NCI-H1092 (cell line): ENCODE measurements at regions not wholly inside any gene's neighbourhood (a gene's known extent, or its start where the extent isn't known, plus 50 kb on each side); places are given as distances from the start of the nearest gene placed in this dataset.
"Not testable (repeated sequence)": the region's sequence is repeated elsewhere in the genome, so short reads cannot be mapped to it uniquely, and the experiment has no call there.

ENCODE experiments used
- DNase-seq: peaks from one replicate; lab custom pipeline; 2025; lab: John Stamatoyannopoulos, UW

- no peak for DNase-seq
Observed at GRCh38 chr14:44385906-44386305, 121.2 kb downstream of the FSCB start.

GRCh38 chr14:44385296-44385695, 121.8 kb downstream of the FSCB start:
- not testable (repeated sequence) for DNase-seq

- DNase-seq = not testable (repeated sequence)
Observed at GRCh38 chr14:44384601-44385293, 122.3 kb downstream of the FSCB start.

- no peak for DNase-seq
Observed at GRCh38 chr14:44384093-44384492, 123.0 kb downstream of the FSCB start.

- DNase-seq = no peak
Observed at GRCh38 chr14:44383636-44384035, 123.4 kb downstream of the FSCB start.

- DNase-seq = no peak
Observed at GRCh38 chr14:44379292-44379977, 127.6 kb downstream of the FSCB start.

DNA sequence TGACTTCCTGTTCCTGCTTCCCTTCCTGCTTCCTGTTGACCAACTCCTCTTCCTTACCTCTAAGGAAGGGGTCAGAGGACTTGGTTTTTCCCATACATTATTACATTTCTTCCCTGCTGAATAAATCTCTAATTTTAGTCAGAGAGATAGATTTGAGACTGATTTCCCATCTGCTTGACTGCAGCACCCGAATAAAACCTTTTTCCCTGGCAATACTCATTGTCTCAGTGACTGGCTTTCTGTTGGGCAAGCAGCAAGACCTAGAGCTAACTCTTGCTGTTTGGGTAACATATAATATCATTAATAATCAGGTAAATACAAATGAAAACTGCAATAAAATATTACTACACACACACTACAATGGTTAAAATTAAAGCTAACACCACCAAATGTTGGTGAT, 132.2 kb downstream of the FSCB start:
- no peak for DNase-seq

GRCh38 chr14:44372807-44373489, 134.1 kb downstream of the FSCB start:
- DNase-seq = no peak

- no peak for DNase-seq
Observed at GRCh38 chr14:44372231-44372630, 134.9 kb downstream of the FSCB start.

GRCh38 chr14:44370727-44371126, 136.4 kb downstream of the FSCB start:
- DNase-seq = no peak

- peak; percentile 3 for DNase-seq
Observed at GRCh38 chr14:44369401-44370123, 137.5 kb downstream of the FSCB start.

DNA sequence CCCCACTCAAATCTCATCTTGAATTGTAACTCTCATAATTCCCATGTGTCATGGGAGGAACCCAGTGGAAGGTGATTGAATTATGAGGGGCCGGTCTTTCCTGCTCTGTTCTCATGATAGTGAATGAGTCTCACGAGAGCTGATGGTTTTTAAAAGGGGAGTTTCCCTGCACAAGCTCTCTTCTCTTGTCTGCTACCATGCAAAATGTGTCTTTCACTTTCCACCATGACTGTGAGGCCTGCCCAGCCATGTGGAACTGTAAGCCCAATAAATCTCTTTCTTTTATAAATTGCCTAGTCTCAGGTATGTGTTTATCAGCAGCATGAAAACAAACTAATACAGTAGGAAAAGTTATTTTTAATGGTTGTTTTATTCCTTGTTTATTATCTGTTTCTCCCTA, 146.0 kb downstream of the FSCB start:
- DNase-seq = no peak

DNA sequence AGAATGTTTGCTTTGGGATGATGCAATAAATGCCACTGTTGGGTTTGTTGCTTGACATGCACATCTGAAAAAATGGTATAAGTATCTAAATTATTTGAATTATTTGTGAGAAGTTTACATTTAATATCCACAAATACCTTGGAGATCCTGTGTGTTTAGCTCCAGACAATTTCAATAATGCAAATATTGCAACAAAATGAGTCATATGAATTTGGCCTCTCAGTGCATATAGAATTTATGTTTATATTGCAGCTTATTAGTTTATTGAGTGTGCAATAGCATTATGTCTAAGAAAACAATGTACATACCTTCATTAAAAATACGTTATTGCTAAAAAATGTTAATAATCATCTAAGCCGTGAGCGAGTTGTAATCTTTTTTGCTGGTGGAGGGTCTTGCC, 153.3 kb downstream of the FSCB start:
- DNase-seq = no peak

GRCh38 chr14:44352201-44352600, 154.9 kb downstream of the FSCB start:
- DNase-seq = no peak

DNA sequence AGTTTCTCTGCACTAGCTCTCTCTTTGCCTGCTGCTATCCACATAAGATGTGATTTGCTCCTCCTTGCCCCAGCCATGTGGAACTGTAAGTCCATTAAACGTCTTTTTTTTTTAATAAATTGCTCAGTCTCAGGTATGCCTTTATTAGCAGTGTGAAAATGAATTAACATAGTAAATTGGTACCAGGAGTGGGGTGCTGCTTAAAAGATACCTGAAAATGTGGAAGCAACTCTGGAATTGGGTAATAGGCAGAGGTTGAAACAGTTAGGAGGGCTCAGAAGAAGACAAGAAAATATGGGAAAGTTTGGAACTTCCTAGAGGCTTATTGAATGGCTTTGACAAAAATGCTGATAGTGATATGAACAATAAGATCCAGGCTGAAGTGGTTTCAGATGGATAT, 159.8 kb downstream of the FSCB start:
- DNase-seq = no peak

DNA sequence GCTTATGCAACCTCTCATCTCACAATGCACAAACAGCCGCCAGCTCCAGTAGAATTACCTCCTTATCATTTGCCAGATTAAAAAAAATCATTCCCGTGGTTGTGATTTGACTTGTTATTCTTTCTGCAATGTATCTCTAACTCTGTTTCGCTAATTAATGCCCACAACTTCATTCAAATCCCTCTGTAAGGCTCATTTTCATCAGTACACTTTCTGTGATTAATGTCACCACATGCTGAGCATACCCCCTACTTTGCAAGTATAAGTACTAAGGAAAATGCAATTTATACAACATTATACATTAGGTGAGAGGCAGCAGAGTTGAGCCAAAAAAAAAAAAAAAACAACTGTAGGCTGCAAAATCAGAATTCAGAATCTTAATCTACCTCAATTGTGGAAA, 166.0 kb downstream of the FSCB start:
- no peak for DNase-seq

DNA sequence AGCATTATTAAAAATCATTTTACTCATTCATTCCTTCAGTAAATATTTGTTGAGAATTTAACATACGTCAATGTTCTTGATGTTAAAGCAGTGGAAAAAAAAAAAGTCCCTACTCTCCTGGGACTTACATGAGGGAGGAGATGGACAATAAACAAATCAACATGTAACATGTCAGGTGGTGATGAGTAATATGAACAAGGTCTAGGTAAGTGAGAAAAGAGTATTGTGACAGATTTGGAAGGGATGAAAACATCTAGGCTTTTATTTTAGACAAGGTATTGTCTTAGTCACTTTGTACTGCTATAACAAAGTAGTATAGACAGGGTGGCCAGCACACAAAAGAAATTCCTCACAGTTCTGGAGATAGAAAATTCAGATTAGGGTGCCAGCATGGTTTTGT, 167.2 kb downstream of the FSCB start:
- no peak for DNase-seq

- DNase-seq = no peak
Observed at GRCh38 chr14:44339231-44339630, 167.9 kb downstream of the FSCB start.

DNA sequence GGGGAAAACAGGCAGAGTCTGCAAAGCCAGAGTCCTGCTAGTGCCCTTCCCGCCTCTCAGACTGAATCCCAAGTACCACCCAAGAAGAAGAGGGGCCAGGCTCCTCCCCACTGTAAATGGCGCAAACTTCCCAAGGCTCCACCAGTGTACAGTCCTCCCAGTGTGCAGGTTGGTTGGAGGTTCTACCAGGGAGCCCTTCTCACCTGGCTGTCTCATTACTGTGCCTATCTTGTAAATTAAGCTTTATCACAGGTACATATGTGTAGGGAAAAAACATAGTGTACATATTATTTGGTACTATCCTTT, 189.7 kb downstream of the FSCB start:
- no peak for DNase-seq

DNA sequence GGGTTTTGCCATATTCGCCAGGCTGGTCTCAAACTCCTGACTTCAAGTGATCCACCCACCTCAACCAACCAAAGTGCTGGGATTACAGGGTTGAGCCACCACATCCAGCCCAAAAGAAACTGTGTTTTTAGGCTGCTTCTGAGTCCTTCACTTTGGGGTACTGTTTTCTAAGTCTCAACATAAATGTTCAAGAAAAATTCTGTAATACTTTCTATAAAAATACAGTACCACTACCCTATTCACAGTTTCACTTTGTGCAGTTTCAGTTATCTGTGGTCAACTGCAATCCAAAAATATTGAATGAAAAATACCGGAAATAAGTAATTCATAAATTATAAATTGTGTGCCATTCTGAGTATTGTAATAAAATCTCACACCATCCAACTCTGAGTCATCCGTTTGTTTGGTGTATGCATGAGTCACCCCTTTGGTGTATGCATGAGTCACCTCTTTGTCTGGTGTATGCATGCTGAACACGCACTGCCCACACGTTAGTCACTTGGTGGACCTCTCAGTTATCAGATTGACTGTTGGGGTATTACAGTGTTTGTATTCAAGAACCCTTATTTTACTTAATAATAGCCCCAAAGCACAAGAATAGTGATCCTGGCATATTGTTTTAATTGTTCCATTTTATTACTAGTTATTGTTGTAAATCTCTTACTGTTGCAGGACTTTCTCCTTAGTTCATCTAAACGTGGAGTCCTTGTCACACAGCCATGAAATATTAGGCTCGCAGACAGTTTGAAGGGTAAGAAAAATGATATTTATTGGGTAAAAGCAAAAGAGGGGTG, 190.2 kb downstream of the FSCB start:
- no peak for DNase-seq

DNA sequence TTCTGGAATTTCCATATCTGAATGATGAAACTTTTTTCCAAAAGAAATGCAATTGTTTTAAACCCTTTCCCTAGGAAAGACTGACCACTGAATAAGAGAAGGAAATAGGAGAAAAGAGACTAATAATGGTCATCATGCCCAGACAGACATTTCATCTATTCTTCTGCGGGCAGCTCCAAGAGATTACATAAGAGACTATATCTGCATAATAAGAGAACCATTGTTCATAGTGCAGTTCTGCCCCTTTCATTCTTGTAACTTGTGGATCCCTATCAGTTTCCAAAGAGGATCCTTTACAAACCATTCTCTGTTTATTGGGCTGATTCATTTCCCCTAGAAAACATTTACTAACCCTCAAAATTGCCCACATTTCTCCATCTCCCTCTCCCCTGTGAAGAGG, 197.8 kb downstream of the FSCB start:
- no peak for DNase-seq

- DNase-seq = no peak
Observed at GRCh38 chr14:44300916-44301315, 206.2 kb downstream of the FSCB start.
